ENCODE measurements at regions not wholly inside any gene's neighbourhood (a gene's known extent, or its start where the extent isn't known, plus 50 kb on each side); places are given as distances from the start of the nearest gene placed in this dataset.

- WGBS, 5 donors = 80 to 91% (median 88%) methylated on average over 7 of the region's 7 CpGs
- Histone ChIP-seq H3K4me3 (no peak overlapping the region), H3K4me1 (no peaks in the 10 kb centered on the region), H3K27me3 (no peaks in the 10 kb centered on the region), H3K9me3 (no peaks in the 10 kb centered on the region), H3K27ac (no peak overlapping the region), H3K36me3 (no peaks in the 10 kb centered on the region)
- intact Hi-C loops (cut with DNase I; ENCODE audit: low total_unique reads) = no loop called here
- DNase-seq = no peak
- no peak for TF ChIP-seq POLR2A (IDR thresholded peaks at IDR 0.05)
- no peak for TF ChIP-seq EP300 (IDR thresholded peaks at IDR 0.05)
- TF ChIP-seq POLR2AphosphoS5 (IDR thresholded peaks at IDR 0.05) = no peak
These were observed 341.1 kb upstream of the LUZP2 start for GRCh38 chr11:24155792-24156191.

GRCh38 chr11:24157316-24157715 lies 339.5 kb upstream of the LUZP2 start:
- 44 to 66% (median 57%) methylated on average over 2 of the region's 2 CpGs for WGBS, 5 donors
- Histone ChIP-seq H3K4me3 (no peak overlapping the region), H3K4me1 (no peaks in the 10 kb centered on the region), H3K9me3 (no peaks in the 10 kb centered on the region), H3K27ac (no peak overlapping the region), H3K27me3 (no peaks in the 10 kb centered on the region), H3K36me3 (no peaks in the 10 kb centered on the region)
- intact Hi-C loops (cut with DNase I; ENCODE audit: low total_unique reads) = no loop called here
- TF ChIP-seq, protein P1, sequence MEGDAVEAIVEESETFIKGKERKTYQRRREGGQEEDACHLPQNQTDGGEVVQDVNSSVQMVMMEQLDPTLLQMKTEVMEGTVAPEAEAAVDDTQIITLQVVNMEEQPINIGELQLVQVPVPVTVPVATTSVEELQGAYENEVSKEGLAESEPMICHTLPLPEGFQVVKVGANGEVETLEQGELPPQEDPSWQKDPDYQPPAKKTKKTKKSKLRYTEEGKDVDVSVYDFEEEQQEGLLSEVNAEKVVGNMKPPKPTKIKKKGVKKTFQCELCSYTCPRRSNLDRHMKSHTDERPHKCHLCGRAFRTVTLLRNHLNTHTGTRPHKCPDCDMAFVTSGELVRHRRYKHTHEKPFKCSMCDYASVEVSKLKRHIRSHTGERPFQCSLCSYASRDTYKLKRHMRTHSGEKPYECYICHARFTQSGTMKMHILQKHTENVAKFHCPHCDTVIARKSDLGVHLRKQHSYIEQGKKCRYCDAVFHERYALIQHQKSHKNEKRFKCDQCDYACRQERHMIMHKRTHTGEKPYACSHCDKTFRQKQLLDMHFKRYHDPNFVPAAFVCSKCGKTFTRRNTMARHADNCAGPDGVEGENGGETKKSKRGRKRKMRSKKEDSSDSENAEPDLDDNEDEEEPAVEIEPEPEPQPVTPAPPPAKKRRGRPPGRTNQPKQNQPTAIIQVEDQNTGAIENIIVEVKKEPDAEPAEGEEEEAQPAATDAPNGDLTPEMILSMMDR (IDR thresholded peaks at IDR 0.05) = no peak
- TF ChIP-seq EP300 (IDR thresholded peaks at IDR 0.05) = no peak
- TF ChIP-seq POLR2A (IDR thresholded peaks at IDR 0.05) = no peak
- TF ChIP-seq POLR2AphosphoS5 (IDR thresholded peaks at IDR 0.05) = no peak
- DNase-seq = no peak

GRCh38 chr11:24161587-24161986 lies 335.3 kb upstream of the LUZP2 start:
- Histone ChIP-seq H3K9me3 (no peaks in the 10 kb centered on the region), H3K4me1 (no peaks in the 10 kb centered on the region), H3K4me3 (no peak overlapping the region), H3K27me3 (no peaks in the 10 kb centered on the region), H3K36me3 (no peaks in the 10 kb centered on the region), H3K27ac (no peak overlapping the region)
- TF ChIP-seq EP300 (IDR thresholded peaks at IDR 0.05) = no peak
- TF ChIP-seq POLR2AphosphoS5 (IDR thresholded peaks at IDR 0.05) = no peak
- no peak for TF ChIP-seq POLR2A (IDR thresholded peaks at IDR 0.05)
- no peak for DNase-seq
- intact Hi-C loops (cut with DNase I; ENCODE audit: low total_unique reads) = no loop called here
- WGBS, 5 donors = 94 to 98% (median 96%) methylated on average over 13 of the region's 13 CpGs

GRCh38 chr11:24163146-24163545 lies 333.7 kb upstream of the LUZP2 start:
- no peaks in the 10 kb centered on the region for H3K36me3 ChIP-seq
- no peak overlapping the region for H3K4me3 ChIP-seq
- intact Hi-C loops (cut with DNase I; ENCODE audit: low total_unique reads) = no loop called here
- no peaks in the 10 kb centered on the region for H3K9me3 ChIP-seq
- H3K27ac ChIP-seq = no peak overlapping the region
- 81 to 93% (median 90%) methylated on average over 3 of the region's 3 CpGs for WGBS, 5 donors
- H3K27me3 ChIP-seq = no peaks in the 10 kb centered on the region
- TF ChIP-seq POLR2AphosphoS5 (IDR thresholded peaks at IDR 0.05) = no peak
- TF ChIP-seq, protein P1 (IDR thresholded peaks at IDR 0.05) = no peak
- TF ChIP-seq POLR2A (IDR thresholded peaks at IDR 0.05) = no peak
- TF ChIP-seq EP300 (IDR thresholded peaks at IDR 0.05) = no peak
- H3K4me1 ChIP-seq = no peaks in the 10 kb centered on the region
- DNase-seq = no peak

DNA sequence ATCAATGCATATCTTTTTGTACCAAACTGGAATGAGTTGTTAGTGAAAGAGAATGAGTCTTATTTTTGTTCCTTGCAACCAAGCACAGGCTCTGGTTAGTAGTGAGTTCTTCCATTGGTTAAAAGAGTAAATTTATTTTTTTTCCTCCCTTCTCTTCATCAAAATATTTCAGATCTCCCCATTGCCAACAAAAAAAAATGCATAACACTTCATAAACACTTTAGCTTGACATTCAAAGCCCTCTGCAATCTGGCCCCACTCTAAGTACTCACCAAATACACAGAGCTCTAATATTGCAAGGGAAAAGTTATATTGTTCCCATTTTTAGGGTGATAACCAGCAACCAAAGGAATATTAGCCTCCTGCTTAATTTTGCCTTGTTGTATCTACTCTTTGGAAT lies 333.0 kb upstream of the LUZP2 start:
- TF ChIP-seq EP300 (IDR thresholded peaks at IDR 0.05) (no peak), POLR2AphosphoS5 (IDR thresholded peaks at IDR 0.05) (no peak), POLR2A (IDR thresholded peaks at IDR 0.05) (no peak)
- TF ChIP-seq, protein P1 (IDR thresholded peaks at IDR 0.05) = no peak
- Histone ChIP-seq H3K27ac (no peak overlapping the region), H3K36me3 (no peaks in the 10 kb centered on the region), H3K4me3 (no peak overlapping the region), H3K4me1 (no peaks in the 10 kb centered on the region), H3K9me3 (no peaks in the 10 kb centered on the region), H3K27me3 (no peaks in the 10 kb centered on the region)
- intact Hi-C loops (cut with DNase I; ENCODE audit: low total_unique reads) = no loop called here
- no peak for DNase-seq

Measured in stomach (tissue), 8 donors.